Trophoblast cell (in vitro differentiated cells and primary cell): ENCODE measurements at regions not wholly inside any gene's neighbourhood (a gene's known extent, or its start where the extent isn't known, plus 50 kb on each side); places are given as distances from the start of the nearest gene placed in this dataset.

Experiments
- DNase-seq, 2 donors: peaks; one replicate each; pipeline ENCODE4 v3.0.0-alpha.2; 2016
- H2AFZ ChIP-seq: 2 replicates; pipeline ENCODE4 v1.6.1; 2013; ENCODE audit warnings: low read length, moderate library complexity, mild to moderate bottlenecking; ENCODE audit not compliant: insufficient read depth, poor library complexity
- H2AK5ac ChIP-seq: 2 replicates; pipeline ENCODE4 v1.6.1; 2013; ENCODE audit warnings: mild to moderate bottlenecking, low read length
- H2BK120ac ChIP-seq: 2 replicates; pipeline ENCODE4 v1.6.1; 2013; ENCODE audit warnings: low read length, mild to moderate bottlenecking, moderate library complexity; ENCODE audit not compliant: insufficient read depth, poor library complexity
- H2BK12ac ChIP-seq: 2 replicates; pipeline ENCODE4 v1.6.1; 2013; ENCODE audit warnings: mild to moderate bottlenecking, low read length, moderate library complexity
- H2BK5ac ChIP-seq: 2 replicates; pipeline ENCODE4 v1.6.1; 2013; ENCODE audit warnings: low read length, low read depth, moderate library complexity, mild to moderate bottlenecking; ENCODE audit not compliant: poor library complexity
- H3K14ac ChIP-seq: 2 replicates; pipeline ENCODE4 v1.6.1; 2013; ENCODE audit warnings: mild to moderate bottlenecking, low read length
- H3K18ac ChIP-seq: 2 replicates; pipeline ENCODE4 v1.6.1; 2013; ENCODE audit warnings: mild to moderate bottlenecking, low read length
- H3K23ac ChIP-seq: 2 replicates; pipeline ENCODE4 v1.6.1; 2013; ENCODE audit warnings: low read length
- H3K27ac ChIP-seq: 2 replicates; pipeline ENCODE4 v1.5.1; 2013; ENCODE audit warnings: low read depth, mild to moderate bottlenecking, inconsistent platforms, low read length, moderate library complexity
- H3K27me3 ChIP-seq: 2 replicates; pipeline ENCODE4 v1.6.1; 2013; ENCODE audit warnings: inconsistent platforms, mild to moderate bottlenecking, low read length, moderate library complexity; ENCODE audit not compliant: insufficient read depth
- H3K36me3 ChIP-seq, 2 experiments: 1 replicate in 1 of 2; 2 replicates in 1 of 2; pipeline ENCODE4 v1.6.1; 2013; ENCODE audit warnings: low read length in 2 of 2, mild to moderate bottlenecking in 2 of 2, moderate library complexity in 1 of 2; ENCODE audit not compliant: insufficient read depth in 2 of 2, control insufficient read depth in 1 of 2
- H3K4ac ChIP-seq: 2 replicates; pipeline ENCODE4 v1.6.1; 2013; ENCODE audit warnings: low read depth, mild to moderate bottlenecking, low read length, moderate library complexity
- H3K4me1 ChIP-seq, 2 experiments: 1 replicate in 1 of 2; 2 replicates in 1 of 2; pipeline ENCODE4 v1.6.1; 2013; ENCODE audit warnings: low read length in 2 of 2, mild to moderate bottlenecking in 2 of 2, moderate library complexity in 1 of 2; ENCODE audit not compliant: insufficient read depth in 2 of 2, control insufficient read depth in 1 of 2
- H3K4me2 ChIP-seq: 2 replicates; pipeline ENCODE4 v1.6.1; 2013; ENCODE audit warnings: inconsistent platforms, mild to moderate bottlenecking, low read length, moderate library complexity
- H3K4me3 ChIP-seq: 2 replicates; pipeline ENCODE4 v1.5.1; 2013; ENCODE audit warnings: mild to moderate bottlenecking, low read depth, low read length, inconsistent platforms
- H3K79me1 ChIP-seq: one replicate; pipeline ENCODE4 v1.6.1; 2013; ENCODE audit warnings: low read length
- H3K79me2 ChIP-seq: 2 replicates; pipeline ENCODE4 v1.6.1; 2013; ENCODE audit warnings: low read length, mild to moderate bottlenecking; ENCODE audit not compliant: control insufficient read depth, insufficient read depth, poor library complexity
- H3K9ac ChIP-seq: 2 replicates; pipeline ENCODE4 v1.6.1; 2013; ENCODE audit warnings: mild to moderate bottlenecking, low read length
- H3K9me3 ChIP-seq: 2 replicates; pipeline ENCODE4 v1.6.1; 2013; ENCODE audit warnings: low read depth, mild to moderate bottlenecking, control low read depth, inconsistent platforms, low read length; ENCODE audit not compliant: insufficient read depth
- H4K12ac ChIP-seq: 2 replicates; pipeline ENCODE4 v1.6.1; 2013; ENCODE audit warnings: low read depth, mild to moderate bottlenecking, low read length, moderate library complexity
- H4K8ac ChIP-seq: 2 replicates; pipeline ENCODE4 v1.6.1; 2013; ENCODE audit warnings: low read depth, mild to moderate bottlenecking, low read length, moderate library complexity
- H4K91ac ChIP-seq: one replicate; pipeline ENCODE4 v1.6.1; 2013; ENCODE audit warnings: low read depth, mild to moderate bottlenecking, low read length, moderate library complexity
- WGBS: extraction: QIAGEN DNeasy Blood & Tissue Kit; methylation state at CpG from one replicate; pipeline ENCODE4 v1.1.7; 2013; ENCODE audit warnings: missing lambda C conversion rate; ENCODE audit not compliant: insufficient read length, insufficient coverage; ENCODE audit errors: extremely low coverage; 5-methylcytosine and 5-hydroxymethylcytosine counted together

DNA sequence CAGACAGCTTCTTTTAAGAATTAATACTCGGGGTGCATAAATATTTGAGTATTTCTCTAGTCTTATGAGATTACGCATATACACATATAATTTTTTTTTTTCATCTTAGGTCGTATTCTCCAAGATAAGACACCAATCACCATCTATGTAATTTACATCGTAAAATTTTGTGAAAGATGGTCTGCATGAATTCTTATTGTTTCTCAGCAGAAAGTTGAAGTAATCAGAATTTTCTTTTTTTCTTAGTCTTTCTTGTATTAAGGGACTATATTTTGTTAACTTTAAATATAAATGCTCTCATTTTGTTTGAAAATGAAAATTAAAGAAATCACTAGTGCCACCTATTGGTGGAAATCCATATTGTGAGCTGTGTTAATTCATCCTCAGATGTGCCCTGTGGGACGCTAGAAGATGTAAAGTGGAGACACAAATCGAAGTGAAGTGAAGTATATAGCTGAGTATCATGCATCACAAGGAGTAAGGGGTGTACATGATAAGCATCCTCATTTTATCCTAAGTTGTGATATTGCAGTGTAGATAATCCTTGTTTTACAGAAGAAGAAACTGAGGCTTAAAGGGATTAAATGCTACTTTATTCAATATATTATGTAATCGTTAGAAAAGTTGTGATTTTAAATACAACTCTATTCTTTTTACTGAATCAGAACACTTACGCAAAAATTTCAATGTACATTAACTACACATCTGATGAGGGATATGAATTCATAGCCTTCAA, 2084.3 kb downstream of the LRRC4C start:
- Histone ChIP-seq H3K4ac (no peak overlapping the region), H2BK120ac (no peak overlapping the region), H3K36me3 (no peaks in the 10 kb centered on the region), H3K79me2 (no peaks in the 10 kb centered on the region), H3K9me3 (no peaks in the 10 kb centered on the region), H3K14ac (no peak overlapping the region), H3K4me1 (no peaks in the 10 kb centered on the region), H2BK12ac (no peak overlapping the region), H4K12ac (no peak overlapping the region), H3K27ac (no peak overlapping the region), H3K27me3 (no peaks in the 10 kb centered on the region), H2AK5ac (no peak overlapping the region), H3K79me1 (no peaks in the 10 kb centered on the region), H3K4me3 (no peak overlapping the region), H3K9ac (no peak overlapping the region), H3K4me2 (no peak overlapping the region), H2BK5ac (no peak overlapping the region), H4K91ac (no peak overlapping the region), H3K18ac (no peak overlapping the region), H2AFZ (no peak overlapping the region), H4K8ac (no peak overlapping the region), H3K23ac (no peak overlapping the region)
- peak in 1 of 2 donors; percentile 68 for DNase-seq
- no CpG with 5 or more reads among the region's 8 CpGs for WGBS

DNA sequence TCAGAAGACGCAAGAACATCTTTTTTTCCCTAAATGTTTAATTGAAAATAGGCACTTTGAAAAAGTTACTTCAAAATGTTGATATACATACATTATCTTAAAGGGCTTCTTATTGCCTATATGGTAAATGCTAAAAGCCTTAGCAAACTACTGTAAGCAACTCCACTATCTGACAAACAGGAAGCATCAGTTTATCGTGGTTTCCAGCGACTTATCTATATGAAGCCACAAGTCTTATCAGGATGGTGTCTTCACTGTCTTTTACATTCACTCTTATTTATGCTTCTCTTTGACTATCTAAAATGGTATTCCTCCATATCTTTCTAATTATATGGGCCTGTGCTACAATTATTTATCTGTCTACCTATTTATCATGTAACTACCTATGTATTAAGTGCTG, 2091.9 kb downstream of the LRRC4C start:
- H3K4me3 ChIP-seq: no peak overlapping the region
- H3K4me2 ChIP-seq: no peak overlapping the region
- no peak overlapping the region for H2BK12ac ChIP-seq
- no CpG with 5 or more reads among the region's 3 CpGs for WGBS
- no peak overlapping the region for H4K12ac ChIP-seq
- no peak overlapping the region for H2BK5ac ChIP-seq
- no peaks in the 10 kb centered on the region for H3K27me3 ChIP-seq
- no peak overlapping the region for H3K18ac ChIP-seq
- H3K14ac ChIP-seq: no peak overlapping the region
- no peaks in the 10 kb centered on the region for H3K9me3 ChIP-seq
- H3K9ac ChIP-seq: no peak overlapping the region
- no peak overlapping the region for H4K91ac ChIP-seq
- no peak overlapping the region for H3K4ac ChIP-seq
- no peak overlapping the region for H2AFZ ChIP-seq
- no peaks in the 10 kb centered on the region for H3K79me2 ChIP-seq
- no peak overlapping the region for H3K27ac ChIP-seq
- H4K8ac ChIP-seq: no peak overlapping the region
- H3K4me1 ChIP-seq: no peaks in the 10 kb centered on the region
- no peaks in the 10 kb centered on the region for H3K36me3 ChIP-seq
- DNase-seq: no peak
- H2BK120ac ChIP-seq: no peak overlapping the region
- H3K79me1 ChIP-seq: no peaks in the 10 kb centered on the region
- no peak overlapping the region for H3K23ac ChIP-seq
- no peak overlapping the region for H2AK5ac ChIP-seq

DNA sequence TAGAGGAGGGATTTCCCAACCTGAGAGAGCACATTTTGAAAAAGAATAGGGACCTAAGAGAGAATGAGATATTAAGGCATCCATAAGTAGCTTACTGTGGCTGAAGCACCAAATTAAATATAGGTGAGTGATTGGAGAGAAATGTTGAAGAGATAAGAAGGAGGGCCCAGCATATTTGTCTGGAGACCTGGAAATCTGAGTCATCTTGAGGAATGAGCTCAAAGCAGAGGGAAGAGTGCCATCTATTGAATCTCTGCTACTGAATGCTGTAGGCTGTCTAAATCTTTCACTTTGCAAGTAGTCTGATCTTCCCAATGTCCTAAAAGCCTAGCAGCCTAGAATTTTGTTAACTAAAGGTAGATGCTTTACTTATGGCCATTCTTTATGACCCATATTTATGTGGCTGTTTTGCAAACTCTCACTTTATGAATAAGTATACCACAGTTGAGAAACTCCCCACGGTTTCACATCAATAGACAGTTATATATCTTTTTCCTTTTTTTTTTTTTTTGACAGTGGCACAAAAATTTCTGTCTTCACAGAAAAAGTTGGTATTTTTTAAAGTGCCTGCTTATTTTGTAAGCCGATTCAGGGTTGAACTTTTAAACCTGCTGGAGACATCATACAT, 2093.5 kb downstream of the LRRC4C start:
- no CpG with 5 or more reads among the region's 2 CpGs for WGBS
- H2BK12ac ChIP-seq: no peak overlapping the region
- H4K91ac ChIP-seq: no peak overlapping the region
- no peak overlapping the region for H2AFZ ChIP-seq
- no peak overlapping the region for H3K9ac ChIP-seq
- H3K4me2 ChIP-seq: no peak overlapping the region
- H3K4ac ChIP-seq: no peak overlapping the region
- H3K79me2 ChIP-seq: no peaks in the 10 kb centered on the region
- H3K36me3 ChIP-seq: no peaks in the 10 kb centered on the region
- no peak overlapping the region for H2BK120ac ChIP-seq
- H3K18ac ChIP-seq: no peak overlapping the region
- DNase-seq: peak; percentile 12 to 71
- H3K79me1 ChIP-seq: no peaks in the 10 kb centered on the region
- no peak overlapping the region for H3K27ac ChIP-seq
- H2BK5ac ChIP-seq: no peak overlapping the region
- H3K14ac ChIP-seq: no peak overlapping the region
- H3K23ac ChIP-seq: no peak overlapping the region
- H2AK5ac ChIP-seq: no peak overlapping the region
- no peaks in the 10 kb centered on the region for H3K27me3 ChIP-seq
- H3K4me3 ChIP-seq: no peak overlapping the region
- no peaks in the 10 kb centered on the region for H3K9me3 ChIP-seq
- H4K8ac ChIP-seq: no peak overlapping the region
- no peak overlapping the region for H4K12ac ChIP-seq
- H3K4me1 ChIP-seq: no peaks in the 10 kb centered on the region

DNA sequence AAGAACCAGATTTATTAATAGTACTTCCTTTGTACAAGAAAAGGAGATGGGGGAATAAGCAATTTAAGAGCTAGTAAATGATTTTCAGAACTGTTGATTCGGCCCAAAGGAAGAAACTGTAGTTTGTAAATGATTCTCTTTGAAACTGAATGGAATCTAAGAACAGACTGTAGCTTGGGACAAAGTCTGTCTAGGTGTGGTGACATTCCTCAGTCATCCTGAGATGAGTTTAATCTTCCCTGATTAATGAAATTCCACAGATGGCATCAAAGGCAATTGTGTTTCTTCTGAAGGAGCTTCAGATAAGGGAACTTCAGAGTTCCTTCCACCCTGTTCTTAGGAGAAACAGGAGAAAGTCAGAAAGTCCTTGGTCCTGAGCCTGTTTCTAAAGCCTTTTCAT, 2095.9 kb downstream of the LRRC4C start:
- Histone ChIP-seq H3K27me3 (no peaks in the 10 kb centered on the region), H2AK5ac (no peak overlapping the region), H3K36me3 (no peaks in the 10 kb centered on the region), H3K79me2 (no peaks in the 10 kb centered on the region), H2BK12ac (no peak overlapping the region), H3K79me1 (no peaks in the 10 kb centered on the region), H3K4me2 (no peak overlapping the region), H3K9ac (no peak overlapping the region), H2BK5ac (no peak overlapping the region), H3K23ac (no peak overlapping the region), H4K12ac (no peak overlapping the region), H3K9me3 (no peaks in the 10 kb centered on the region), H3K27ac (no peak overlapping the region), H3K14ac (no peak overlapping the region), H2BK120ac (no peak overlapping the region), H3K4me1 (no peaks in the 10 kb centered on the region), H4K8ac (no peak overlapping the region), H3K4me3 (no peak overlapping the region), H4K91ac (no peak overlapping the region), H3K18ac (no peak overlapping the region), H3K4ac (no peak overlapping the region), H2AFZ (no peak overlapping the region)
- no CpG with 5 or more reads among the region's 1 CpG for WGBS
- DNase-seq: no peak
